Transverse colon (tissue), 4 donors: ENCODE measurements at regions not wholly inside any gene's neighbourhood (a gene's known extent, or its start where the extent isn't known, plus 50 kb on each side); places are given as distances from the start of the nearest gene placed in this dataset.
A peak's percentile ranks its signal among the peaks of the same experiment; 100 is the strongest.

ENCODE experiments used
- DNase-seq: peaks from one replicate; pipeline ENCODE4 v3.0.0-alpha.2; 2019
- H3K27ac ChIP-seq, 4 donors: fragments of 200-600 bp; sonication (generic); 2 replicates each; pipeline ENCODE4 v1.5.1; 2016 to 2018; ENCODE audit warnings: inconsistent platforms in 4 of 4
- H3K27me3 ChIP-seq: fragments of 200-600 bp; sonication (generic); 2 replicates; pipeline ENCODE4 v1.5.1; 2017; ENCODE audit warnings: inconsistent platforms
- H3K36me3 ChIP-seq, 4 donors: fragments of 200-600 bp; sonication (generic); 2 replicates each; pipeline ENCODE4 v1.5.1; 2017 to 2019; ENCODE audit warnings: inconsistent platforms in 4 of 4
- H3K4me1 ChIP-seq, 4 donors: fragments of 200-600 bp; sonication (generic); 2 replicates each; pipeline ENCODE4 v1.5.1; 2017 to 2020; ENCODE audit warnings: inconsistent platforms in 4 of 4
- H3K4me3 ChIP-seq, 4 donors: fragments of 200-600 bp; sonication (generic); 1 replicate in 1 of 4; 2 replicates in 3 of 4; pipeline versions ENCODE4 v1.5.1 to v1.6.1; 2017 to 2019; ENCODE audit warnings: inconsistent platforms in 4 of 4
- H3K9me3 ChIP-seq, 2 donors: fragments of 200-600 bp; sonication (generic); 2 replicates each; pipeline ENCODE4 v1.5.1; 2017 to 2019; ENCODE audit warnings: inconsistent platforms in 2 of 2
- EP300 ChIP-seq: sonication (generic); formaldehyde crosslinking; IDR thresholded peaks from one replicate; pipeline ENCODE4 v1.6.1; 2017; ENCODE audit warnings: antibody characterized with exemption, low read depth
- POLR2A ChIP-seq: fragments of 450-650 bp; IDR thresholded peaks from one replicate; pipeline ENCODE4 v1.6.1; 2016; ENCODE audit warnings: antibody characterized with exemption, mild to moderate bottlenecking, moderate library complexity
- POLR2AphosphoS5 ChIP-seq, 3 donors: sonication (generic); formaldehyde crosslinking; IDR thresholded peaks; one replicate each; pipeline ENCODE4 v1.6.1; 2016; ENCODE audit warnings: antibody characterized with exemption in 3 of 3
- WGBS, 2 donors: methylation state at CpG; one replicate each; pipeline ENCODE4 v1.1.5; 2018; ENCODE audit warnings: low coverage in 1 of 2; 5-methylcytosine and 5-hydroxymethylcytosine counted together
- in situ Hi-C, 4 donors: fragments of 200-750 bp; cut with MboI; loops; one replicate each; pipeline versions ENCODE4 v1.15.0 to v1.15.1; 2017; ENCODE audit warnings: low sequenced_read_pairs in 3 of 4, low pct_ligation_motif_present in 1 of 4, low pct_unique_long_range_greater_than_20kb in 1 of 4
- intact Hi-C: fragments of 100-400 bp; cut with DNase I; formaldehyde crosslinking; loops from one replicate; pipeline ENCODE4 v1.15.1; 2023; ENCODE audit warnings: low total_unique reads
- TF ChIP-seq, protein P1 (sequence below), 5 experiments: fragments of 200-600 bp in 3 of 5; fragments of 450-650 bp in 2 of 5; sonication (generic) in 3 of 5; IDR thresholded peaks; 1 replicate in 2 of 5; 2 replicates in 3 of 5; pipeline ENCODE4 v1.5.1; 2016 to 2017; ENCODE audit warnings: antibody characterized with exemption in 5 of 5, inconsistent platforms in 3 of 5, mild to moderate bottlenecking in 2 of 5, moderate library complexity in 1 of 5

DNA sequence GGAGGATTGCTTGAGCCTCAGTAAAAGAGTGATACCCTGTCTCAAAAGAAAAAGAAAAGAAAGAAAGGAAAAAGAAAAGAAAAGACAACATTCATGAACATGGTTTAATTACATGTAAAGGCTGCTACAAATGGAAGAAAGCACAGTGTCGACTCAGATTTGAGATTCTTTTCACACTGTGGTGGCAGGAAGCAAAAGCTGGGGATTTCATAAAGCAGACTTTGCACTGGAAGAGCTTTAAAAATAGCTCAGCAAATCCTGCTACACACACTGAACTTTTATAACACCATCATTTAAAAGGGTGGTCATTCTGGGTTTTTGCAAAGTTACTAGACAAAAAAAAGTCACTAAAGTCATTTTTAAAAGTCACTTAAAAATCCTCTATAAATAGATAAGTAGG is 140.8 kb downstream of the CEMIP2 start:
- WGBS, 2 donors: 47 to 50% methylated on average over 1 of the region's 1 CpG
- Histone ChIP-seq H3K27me3 (no peaks in the 10 kb centered on the region), H3K4me3 (no peak overlapping the region), H3K4me1 (peaks cover 0 to 10% (median 4%) of the 10 kb centered on the region in 4 donors), H3K27ac (peak overlapping the region in 3 of 4 donors; percentile 22 to 31 (median 29)), H3K9me3 (no peaks in the 10 kb centered on the region), H3K36me3 (no peaks in the 10 kb centered on the region)
- intact Hi-C loops (no loop called here), in situ Hi-C loops (no loop called here)
- TF ChIP-seq POLR2A: no peak
- TF ChIP-seq POLR2AphosphoS5 (IDR thresholded peaks at IDR 0.05): no peak
- TF ChIP-seq, protein P1, sequence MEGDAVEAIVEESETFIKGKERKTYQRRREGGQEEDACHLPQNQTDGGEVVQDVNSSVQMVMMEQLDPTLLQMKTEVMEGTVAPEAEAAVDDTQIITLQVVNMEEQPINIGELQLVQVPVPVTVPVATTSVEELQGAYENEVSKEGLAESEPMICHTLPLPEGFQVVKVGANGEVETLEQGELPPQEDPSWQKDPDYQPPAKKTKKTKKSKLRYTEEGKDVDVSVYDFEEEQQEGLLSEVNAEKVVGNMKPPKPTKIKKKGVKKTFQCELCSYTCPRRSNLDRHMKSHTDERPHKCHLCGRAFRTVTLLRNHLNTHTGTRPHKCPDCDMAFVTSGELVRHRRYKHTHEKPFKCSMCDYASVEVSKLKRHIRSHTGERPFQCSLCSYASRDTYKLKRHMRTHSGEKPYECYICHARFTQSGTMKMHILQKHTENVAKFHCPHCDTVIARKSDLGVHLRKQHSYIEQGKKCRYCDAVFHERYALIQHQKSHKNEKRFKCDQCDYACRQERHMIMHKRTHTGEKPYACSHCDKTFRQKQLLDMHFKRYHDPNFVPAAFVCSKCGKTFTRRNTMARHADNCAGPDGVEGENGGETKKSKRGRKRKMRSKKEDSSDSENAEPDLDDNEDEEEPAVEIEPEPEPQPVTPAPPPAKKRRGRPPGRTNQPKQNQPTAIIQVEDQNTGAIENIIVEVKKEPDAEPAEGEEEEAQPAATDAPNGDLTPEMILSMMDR (IDR thresholded peaks at IDR 0.05): no peak
- no peak for TF ChIP-seq EP300
- DNase-seq: no peak

DNA sequence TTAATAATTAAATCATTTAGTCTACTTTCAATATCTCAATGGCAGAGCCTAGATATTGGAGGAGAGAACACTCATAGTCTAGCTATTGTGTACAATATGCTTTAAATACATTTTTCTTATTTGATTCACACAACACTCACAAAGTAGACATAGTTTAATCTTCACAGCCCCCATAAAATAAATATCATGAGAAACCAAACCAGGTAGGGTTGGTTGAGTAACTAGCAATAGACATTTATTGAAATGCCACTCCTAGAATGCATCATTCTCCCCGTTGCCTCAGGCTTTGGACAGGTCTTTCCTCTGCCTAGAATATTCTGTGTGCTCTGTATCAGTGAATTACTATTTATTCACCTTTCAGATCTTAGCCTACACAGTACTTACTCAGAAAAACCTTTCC is 141.9 kb downstream of the CEMIP2 start:
- Histone ChIP-seq H3K36me3 (no peaks in the 10 kb centered on the region), H3K4me3 (no peak overlapping the region), H3K9me3 (no peaks in the 10 kb centered on the region), H3K27me3 (no peaks in the 10 kb centered on the region), H3K4me1 (peaks cover 0 to 10% (median 4%) of the 10 kb centered on the region in 4 donors), H3K27ac (no peak overlapping the region)
- in situ Hi-C loops: no loop called here
- WGBS, 2 donors: 66 to 78% methylated on average over 1 of the region's 1 CpG
- TF ChIP-seq EP300 (no peak), POLR2A (no peak), POLR2AphosphoS5 (IDR thresholded peaks at IDR 0.05) (no peak)
- TF ChIP-seq, protein P1 (IDR thresholded peaks at IDR 0.05): no peak
- DNase-seq: no peak
- intact Hi-C loops: no loop called here

DNA sequence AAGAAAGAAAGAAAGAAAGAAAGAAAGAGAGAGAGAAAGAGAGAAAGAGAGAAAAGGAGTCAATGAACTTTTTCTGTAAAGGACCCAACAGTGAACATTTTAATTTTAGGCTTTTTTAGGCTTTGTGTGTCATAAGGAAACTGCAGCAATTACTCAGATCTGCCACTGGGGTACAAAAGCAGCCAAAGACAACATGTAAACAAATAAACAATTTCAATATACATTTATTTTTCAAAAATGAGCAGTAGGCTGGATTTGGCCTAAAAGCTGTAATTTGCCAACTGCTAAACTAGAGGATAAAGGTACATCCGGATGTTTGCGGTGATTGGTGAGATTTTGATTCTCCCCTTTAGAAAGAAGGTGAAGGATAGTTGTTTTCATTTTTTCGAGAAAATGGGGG is 143.6 kb downstream of the CEMIP2 start:
- Histone ChIP-seq H3K27me3 (no peaks in the 10 kb centered on the region), H3K4me3 (no peak overlapping the region), H3K4me1 (peaks cover 0 to 10% (median 4%) of the 10 kb centered on the region in 4 donors), H3K9me3 (no peaks in the 10 kb centered on the region), H3K36me3 (no peaks in the 10 kb centered on the region), H3K27ac (no peak overlapping the region)
- 89 to 91% methylated on average over 3 of the region's 3 CpGs for WGBS, 2 donors
- in situ Hi-C loops: loop anchor here in 1 of 4 donors (25.0 kb wide), 2 partner anchors 138 to 388 kb away; partner anchors contain the start of gene CEMIP2
- DNase-seq: no peak
- intact Hi-C loops: no loop called here
- TF ChIP-seq POLR2AphosphoS5 (IDR thresholded peaks at IDR 0.05): no peak
- TF ChIP-seq, protein P1 (IDR thresholded peaks at IDR 0.05): peak in 1 of 5 experiments; percentile 7

DNA sequence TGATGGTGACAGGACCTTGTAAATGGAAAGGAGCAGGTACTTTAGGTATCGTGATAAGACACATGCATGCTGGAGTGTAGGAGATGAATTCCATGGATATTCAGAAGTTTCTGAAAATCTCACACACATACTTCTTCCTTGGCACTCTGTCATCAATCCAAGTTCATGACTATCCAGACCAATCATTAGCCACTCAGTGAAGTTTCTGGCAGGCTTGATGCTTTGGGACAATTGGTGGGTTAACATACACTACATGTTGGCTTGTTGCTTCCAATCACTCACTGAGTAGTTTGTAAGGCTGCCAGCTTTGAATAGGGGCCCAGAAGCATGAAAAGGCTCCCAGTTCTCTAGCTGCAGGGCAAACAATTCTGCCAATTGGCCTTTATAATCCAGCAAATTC is 147.6 kb downstream of the CEMIP2 start:
- 100% methylated on average over 1 of the region's 1 CpG for WGBS, 2 donors
- H3K27ac ChIP-seq: no peak overlapping the region

More for the DNA sequence above, 147.6 kb downstream of the CEMIP2 start:
- TF ChIP-seq EP300: no peak
- no peak for TF ChIP-seq POLR2A
- no peak for TF ChIP-seq POLR2AphosphoS5 (IDR thresholded peaks at IDR 0.05)
- TF ChIP-seq, protein P1 (IDR thresholded peaks at IDR 0.05): no peak
- DNase-seq: no peak
- no peaks in the 10 kb centered on the region for H3K27me3 ChIP-seq
- intact Hi-C loops (no loop called here), in situ Hi-C loops (loop anchor here in 1 of 4 donors (25.0 kb wide), 2 partner anchors 142 to 392 kb away; partner anchors contain the start of gene CEMIP2)
- no peaks in the 10 kb centered on the region for H3K36me3 ChIP-seq
- H3K4me3 ChIP-seq: no peak overlapping the region
- no peaks in the 10 kb centered on the region for H3K4me1 ChIP-seq
- H3K9me3 ChIP-seq: peaks cover 3 to 5% of the 10 kb centered on the region in 2 donors
